Smooth muscle cell (in vitro differentiated cells): ENCODE measurements at regions not wholly inside any gene's neighbourhood (a gene's known extent, or its start where the extent isn't known, plus 50 kb on each side); places are given as distances from the start of the nearest gene placed in this dataset.

Experiments
- DNase-seq: peaks from one replicate; lab custom pipeline; 2025; ENCODE audit not compliant: unreplicated experiment; lab: John Stamatoyannopoulos, UW
- H2AFZ ChIP-seq: fragments of 200-600 bp; sonication (generic); 2 replicates; pipeline ENCODE4 v1.6.0; 2016; ENCODE audit warnings: antibody characterized with exemption, low read depth, mild to moderate bottlenecking
- H3F3A ChIP-seq: fragments of 200-600 bp; sonication (generic); 2 replicates; pipeline ENCODE4 v1.6.0; 2017; ENCODE audit warnings: antibody characterized with exemption, low read depth
- H3K27ac ChIP-seq: fragments of 200-600 bp; sonication (generic); 2 replicates; pipeline ENCODE4 v1.5.1; 2016; ENCODE audit warnings: low read depth, mild to moderate bottlenecking
- H3K27me3 ChIP-seq: fragments of 200-600 bp; sonication (generic); 2 replicates; pipeline ENCODE4 v1.6.1; 2016; ENCODE audit warnings: low read depth, mild to moderate bottlenecking
- H3K36me3 ChIP-seq: fragments of 200-600 bp; sonication (generic); 2 replicates; pipeline ENCODE4 v1.5.1; 2016; ENCODE audit warnings: low read depth
- H3K4me1 ChIP-seq: fragments of 200-600 bp; sonication (generic); 2 replicates; pipeline ENCODE4 v1.5.1; 2016; ENCODE audit warnings: low read depth
- H3K4me2 ChIP-seq: fragments of 200-600 bp; sonication (generic); 2 replicates; pipeline ENCODE4 v1.6.0; 2016; ENCODE audit warnings: mild to moderate bottlenecking
- H3K4me3 ChIP-seq: fragments of 200-600 bp; sonication (generic); 2 replicates; pipeline ENCODE4 v1.5.1; 2016; ENCODE audit warnings: mild to moderate bottlenecking
- H3K79me2 ChIP-seq: fragments of 200-600 bp; sonication (generic); 2 replicates; pipeline ENCODE4 v1.6.0; 2016; ENCODE audit warnings: low read depth, mild to moderate bottlenecking
- H3K9ac ChIP-seq: fragments of 200-600 bp; sonication (generic); 2 replicates; pipeline ENCODE4 v1.6.0; 2016; ENCODE audit warnings: low read depth
- H3K9me3 ChIP-seq: fragments of 200-600 bp; sonication (generic); replicated peaks from 2 replicates; pipeline ENCODE4 v1.5.1; 2016; ENCODE audit warnings: low read depth
- H4K20me1 ChIP-seq: fragments of 200-600 bp; sonication (generic); 2 replicates; pipeline ENCODE4 v1.6.0; 2016; ENCODE audit warnings: low read depth
- CTCF ChIP-seq: fragments of 200-600 bp; sonication (generic); IDR thresholded peaks from 2 replicates; pipeline ENCODE4 v1.5.1; 2017; ENCODE audit warnings: borderline replicate concordance, mild to moderate bottlenecking, antibody characterized with exemption; ENCODE audit not compliant: insufficient read depth, poor library complexity, severe bottlenecking
- WGBS: methylation state at CpG from one replicate; pipeline ENCODE4 v1.1.7; 2016; ENCODE audit warnings: low lambda C conversion rate; 5-methylcytosine and 5-hydroxymethylcytosine counted together

GRCh38 chr6:170176136-170176897 lies 114.6 kb downstream of the DLL1 start:
- Histone ChIP-seq H3K27ac (no peak overlapping the region), H2AFZ (no peak overlapping the region), H3K79me2 (no peaks in the 10 kb centered on the region), H3K4me1 (no peaks in the 10 kb centered on the region), H3K27me3 (peaks cover 2% of the 10 kb centered on the region), H4K20me1 (no peaks in the 10 kb centered on the region), H3K4me2 (no peak overlapping the region), H3K9me3 (no peaks in the 10 kb centered on the region), H3K36me3 (no peaks in the 10 kb centered on the region), H3K9ac (no peak overlapping the region), H3F3A (no peaks in the 10 kb centered on the region), H3K4me3 (no peak overlapping the region)
- DNase-seq: no peak
- no peak for TF ChIP-seq CTCF
- WGBS: 93% methylated on average over 41 of the region's 51 CpGs

GRCh38 chr6:170175644-170176135 lies 115.2 kb downstream of the DLL1 start:
- Histone ChIP-seq H3K4me1 (no peaks in the 10 kb centered on the region), H3K4me3 (no peak overlapping the region), H4K20me1 (no peaks in the 10 kb centered on the region), H3K27ac (no peak overlapping the region), H3K9ac (no peak overlapping the region), H3K9me3 (no peaks in the 10 kb centered on the region), H3F3A (no peaks in the 10 kb centered on the region), H3K4me2 (no peak overlapping the region), H3K36me3 (no peaks in the 10 kb centered on the region), H2AFZ (no peak overlapping the region), H3K79me2 (no peaks in the 10 kb centered on the region), H3K27me3 (no peaks in the 10 kb centered on the region)
- no peak for DNase-seq
- TF ChIP-seq CTCF: no peak
- 94% methylated on average over 12 of the region's 28 CpGs for WGBS

- Histone ChIP-seq H3K4me3 (no peak overlapping the region), H3K4me2 (no peak overlapping the region), H3K4me1 (no peaks in the 10 kb centered on the region), H3K9me3 (no peaks in the 10 kb centered on the region), H3K27ac (no peak overlapping the region), H3K27me3 (no peaks in the 10 kb centered on the region), H2AFZ (no peak overlapping the region), H3K36me3 (no peaks in the 10 kb centered on the region), H3K9ac (no peak overlapping the region), H4K20me1 (no peaks in the 10 kb centered on the region), H3F3A (no peaks in the 10 kb centered on the region), H3K79me2 (no peaks in the 10 kb centered on the region)
- WGBS: 97% methylated on average over 28 of the region's 37 CpGs
- no peak for DNase-seq
- no peak for TF ChIP-seq CTCF
These were observed 115.9 kb downstream of the DLL1 start for GRCh38 chr6:170174771-170175643.
